Keratinocyte (primary cell): ENCODE measurements at regions not wholly inside any gene's neighbourhood (a gene's known extent, or its start where the extent isn't known, plus 50 kb on each side); places are given as distances from the start of the nearest gene placed in this dataset.

ENCODE experiments used
- DNase-seq: peaks from one replicate; pipeline ENCODE4 v3.0.0-alpha.2; 2011; ENCODE audit warnings: low read depth, missing footprints, low spot score
- FAIRE-seq: peaks from 2 replicates; lab custom pipeline; 2011; peaks lifted over from hg19 to GRCh38; lab: Jason Lieb, UNC
- H2AFZ ChIP-seq: 2 replicates; pipeline ENCODE4 v1.6.0; 2012; ENCODE audit warnings: low read length, control low read depth, inconsistent platforms; ENCODE audit not compliant: control insufficient read depth
- H3K27ac ChIP-seq: 2 replicates; pipeline ENCODE4 v1.5.1; 2011; ENCODE audit warnings: low read length; ENCODE audit not compliant: control insufficient read depth, insufficient read depth
- H3K27me3 ChIP-seq: 3 replicates; pipeline ENCODE4 v1.6.0; 2011; ENCODE audit warnings: low read length; ENCODE audit not compliant: control insufficient read depth, insufficient read depth; ENCODE audit errors: extremely low read depth
- H3K36me3 ChIP-seq, 2 experiments: 2 replicates in 1 of 2; 3 replicates in 1 of 2; pipeline ENCODE4 v1.5.1; 2011; ENCODE audit warnings: low read length in 2 of 2, mild to moderate bottlenecking in 1 of 2; ENCODE audit not compliant: control insufficient read depth in 2 of 2, insufficient read depth in 2 of 2; ENCODE audit errors: extremely low read depth in 1 of 2
- H3K4me1 ChIP-seq: 3 replicates; pipeline ENCODE4 v1.5.1; 2011; ENCODE audit warnings: low read length; ENCODE audit not compliant: control insufficient read depth, insufficient read depth; ENCODE audit errors: extremely low read depth
- H3K4me2 ChIP-seq: 3 replicates; pipeline ENCODE4 v1.6.0; 2011; ENCODE audit warnings: low read depth, low read length; ENCODE audit not compliant: control insufficient read depth, insufficient read depth; ENCODE audit errors: extremely low read depth
- H3K4me3 ChIP-seq, 3 experiments: fragments of 200-600 bp in 1 of 3; sonication (generic) in 1 of 3; 2 replicates in 2 of 3; 3 replicates in 1 of 3; pipeline ENCODE4 v1.5.1; 2011 to 2016; ENCODE audit warnings: low read length in 3 of 3, mild to moderate bottlenecking in 3 of 3, control low read depth in 2 of 3, inconsistent platforms in 1 of 3, low read depth in 1 of 3, mixed read lengths in 1 of 3, mixed run types in 1 of 3, moderate library complexity in 1 of 3; ENCODE audit not compliant: control insufficient read depth in 2 of 3, insufficient read depth in 2 of 3; ENCODE audit errors: extremely low read depth in 1 of 3
- H3K79me2 ChIP-seq: 2 replicates; pipeline ENCODE4 v1.6.0; 2012; ENCODE audit warnings: low read length; ENCODE audit not compliant: control insufficient read depth, insufficient read depth
- H3K9ac ChIP-seq: 3 replicates; pipeline ENCODE4 v1.6.0; 2011; ENCODE audit warnings: low read length; ENCODE audit not compliant: control insufficient read depth, insufficient read depth; ENCODE audit errors: extremely low read depth
- H3K9me1 ChIP-seq: 3 replicates; pipeline ENCODE4 v1.6.0; 2011; ENCODE audit warnings: low read length; ENCODE audit not compliant: control insufficient read depth, insufficient read depth; ENCODE audit errors: extremely low read depth
- H3K9me3 ChIP-seq: 2 replicates; pipeline ENCODE4 v1.5.1; 2012; ENCODE audit warnings: low read depth, low read length; ENCODE audit not compliant: control insufficient read depth
- H4K20me1 ChIP-seq: 3 replicates; pipeline ENCODE4 v1.6.0; 2011; ENCODE audit warnings: low read length; ENCODE audit not compliant: control insufficient read depth, insufficient read depth; ENCODE audit errors: extremely low read depth
- CTCF ChIP-seq, 3 experiments: IDR thresholded peaks in 1 of 3; conservative IDR thresholded peaks in 1 of 3; optimal IDR thresholded peaks in 1 of 3; 2 replicates in 2 of 3; 3 replicates in 1 of 3; pipeline versions ENCODE3 to v1.5.1; 2011; ENCODE audit warnings: low read length in 3 of 3, mild to moderate bottlenecking in 3 of 3, moderate library complexity in 2 of 3, control low read depth in 1 of 3, inconsistent platforms in 1 of 3; ENCODE audit not compliant: insufficient read depth in 2 of 3; ENCODE audit errors: extremely low read depth in 1 of 3
- EZH2 ChIP-seq: IDR thresholded peaks from one replicate; pipeline ENCODE4 v1.6.1; 2012; ENCODE audit warnings: inconsistent platforms, mild to moderate bottlenecking, low read length, moderate library complexity
- dilution Hi-C: fragments of 300-500 bp; cut with MboI; formaldehyde crosslinking; loops from one replicate; pipeline ENCODE4 v1.7.0; 2020; ENCODE audit warnings: low sequenced_read_pairs; ENCODE audit not compliant: extremely low pct_ligation_motif_present

- H3K27ac ChIP-seq: no peak overlapping the region
- no peak for FAIRE-seq
Measured at GRCh38 chr5:60544142-60544541, 155.8 kb downstream of the DEPDC1B start.

GRCh38 chr5:60541980-60542379, 158.0 kb downstream of the DEPDC1B start:
- no peak overlapping the region for H3K27ac ChIP-seq
- DNase-seq (no peak), FAIRE-seq (no peak)
- H3K9me1 ChIP-seq: no peaks in the 10 kb centered on the region
- TF ChIP-seq CTCF (optimal IDR thresholded peaks at IDR 0.05 in 1 of 3, IDR thresholded peaks at IDR 0.05 in 1 of 3, conservative IDR thresholded peaks at IDR 0.05 in 1 of 3; ENCODE audit: extremely low read depth in 1 of 3, insufficient read depth in 2 of 3, low read length in 3 of 3) (no peak), EZH2 (no peak)
- no peak overlapping the region for H3K9ac ChIP-seq
- H3K79me2 ChIP-seq: no peaks in the 10 kb centered on the region
- no peaks in the 10 kb centered on the region for H3K36me3 ChIP-seq
- dilution Hi-C loops: no loop called here
- H4K20me1 ChIP-seq: no peaks in the 10 kb centered on the region
- no peaks in the 10 kb centered on the region for H3K9me3 ChIP-seq
- H3K4me1 ChIP-seq: no peaks in the 10 kb centered on the region
- no peak overlapping the region for H3K4me2 ChIP-seq
- no peak overlapping the region for H3K4me3 ChIP-seq
- H3K27me3 ChIP-seq: no peaks in the 10 kb centered on the region
- no peak overlapping the region for H2AFZ ChIP-seq

More at GRCh38 chr5:60544142-60544541, 155.8 kb downstream of the DEPDC1B start:
- Histone ChIP-seq H3K9me1 (no peaks in the 10 kb centered on the region), H3K36me3 (no peaks in the 10 kb centered on the region), H3K9ac (no peak overlapping the region), H3K4me3 (no peak overlapping the region), H3K27me3 (no peaks in the 10 kb centered on the region), H4K20me1 (no peaks in the 10 kb centered on the region), H3K4me1 (no peaks in the 10 kb centered on the region), H3K79me2 (no peaks in the 10 kb centered on the region), H3K9me3 (no peaks in the 10 kb centered on the region), H3K4me2 (no peak overlapping the region), H2AFZ (no peak overlapping the region)
- no peak for DNase-seq
- no peak for TF ChIP-seq EZH2
- no peak for TF ChIP-seq CTCF (optimal IDR thresholded peaks at IDR 0.05 in 1 of 3, IDR thresholded peaks at IDR 0.05 in 1 of 3, conservative IDR thresholded peaks at IDR 0.05 in 1 of 3; ENCODE audit: extremely low read depth in 1 of 3, insufficient read depth in 2 of 3, low read length in 3 of 3)
- dilution Hi-C loops: no loop called here
